Suppressor macrophage treated with lipopolysaccharide for 1 hour (primary cell): ENCODE measurements at regions not wholly inside any gene's neighbourhood (a gene's known extent, or its start where the extent isn't known, plus 50 kb on each side); places are given as distances from the start of the nearest gene placed in this dataset.

Experiments used
- DNase-seq, 3 donors: peaks; one replicate each; pipeline ENCODE4 v3.0.0-alpha.2; 2020 to 2022

- DNase-seq = no peak
These were observed 379.5 kb upstream of the JAG1 start for GRCh38 chr20:11053310-11053709.

- no peak for DNase-seq
These were observed 380.6 kb upstream of the JAG1 start for GRCh38 chr20:11054266-11054993.

- no peak for DNase-seq
These were observed 382.6 kb upstream of the JAG1 start for GRCh38 chr20:11056414-11056813.

- DNase-seq = no peak
These were observed 383.8 kb upstream of the JAG1 start for GRCh38 chr20:11057624-11058023.

- no peak for DNase-seq
These were observed 385.9 kb upstream of the JAG1 start for GRCh38 chr20:11059659-11060058.

- DNase-seq = no peak
These were observed 386.8 kb upstream of the JAG1 start for GRCh38 chr20:11060423-11061185.

GRCh38 chr20:11063444-11063843 is 389.6 kb upstream of the JAG1 start:
- DNase-seq = peak; percentile 47 to 74 (median 58)

- no peak for DNase-seq
These were observed 391.1 kb upstream of the JAG1 start for GRCh38 chr20:11064946-11065345.

- DNase-seq = no peak
These were observed 393.6 kb upstream of the JAG1 start for GRCh38 chr20:11067359-11067758.

- peak in 1 of 3 donors; percentile 12 for DNase-seq
These were observed 399.2 kb upstream of the JAG1 start for GRCh38 chr20:11072982-11073381.

- DNase-seq = peak in 2 of 3 donors; percentile 35 to 47
These were observed 402.8 kb upstream of the JAG1 start for GRCh38 chr20:11076434-11077105.

GRCh38 chr20:11077226-11077625 is 403.4 kb upstream of the JAG1 start:
- no peak for DNase-seq

- no peak for DNase-seq
These were observed 406.2 kb upstream of the JAG1 start for GRCh38 chr20:11080010-11080409.

- no peak for DNase-seq
These were observed 407.1 kb upstream of the JAG1 start for GRCh38 chr20:11080781-11081377.

GRCh38 chr20:11083841-11084240 is 410.0 kb upstream of the JAG1 start:
- DNase-seq = no peak

- no peak for DNase-seq
These were observed 410.7 kb upstream of the JAG1 start for GRCh38 chr20:11084508-11084907.

- no peak for DNase-seq
These were observed 413.2 kb upstream of the JAG1 start for GRCh38 chr20:11086970-11087369.

- DNase-seq = no peak
These were observed 417.0 kb upstream of the JAG1 start for GRCh38 chr20:11090751-11091150.

- no peak for DNase-seq
These were observed 417.7 kb upstream of the JAG1 start for GRCh38 chr20:11091511-11091910.

- DNase-seq = no peak
These were observed 418.4 kb upstream of the JAG1 start for GRCh38 chr20:11092151-11092550.

GRCh38 chr20:11094196-11094595 is 420.4 kb upstream of the JAG1 start:
- no peak for DNase-seq

- DNase-seq = no peak
These were observed 420.9 kb upstream of the JAG1 start for GRCh38 chr20:11094711-11095110.

- DNase-seq = no peak
These were observed 425.1 kb upstream of the JAG1 start for GRCh38 chr20:11098888-11099287.
